LNCaP clone FGC (cell line): ENCODE measurements at regions not wholly inside any gene's neighbourhood (a gene's known extent, or its start where the extent isn't known, plus 50 kb on each side); places are given as distances from the start of the nearest gene placed in this dataset.

Source experiments
- DNase-seq: peaks from one replicate; pipeline ENCODE4 v3.0.0-alpha.2; 2011; ENCODE audit warnings: low read depth
- H3K4me3 ChIP-seq: 2 replicates; pipeline ENCODE4 v1.5.1; 2011; ENCODE audit warnings: mild to moderate bottlenecking, low read depth, low read length, control low read depth
- TF ChIP-seq, protein P1 (sequence below): IDR thresholded peaks from 2 replicates; pipeline ENCODE4 v1.5.1; 2012; ENCODE audit warnings: mild to moderate bottlenecking; ENCODE audit not compliant: control insufficient read depth, insufficient read depth; ENCODE audit errors: extremely low read depth

GRCh38 chr9:78552802-78553201 is 255.9 kb downstream of the PSAT1 start:
- no peak for DNase-seq
- TF ChIP-seq, protein P1, sequence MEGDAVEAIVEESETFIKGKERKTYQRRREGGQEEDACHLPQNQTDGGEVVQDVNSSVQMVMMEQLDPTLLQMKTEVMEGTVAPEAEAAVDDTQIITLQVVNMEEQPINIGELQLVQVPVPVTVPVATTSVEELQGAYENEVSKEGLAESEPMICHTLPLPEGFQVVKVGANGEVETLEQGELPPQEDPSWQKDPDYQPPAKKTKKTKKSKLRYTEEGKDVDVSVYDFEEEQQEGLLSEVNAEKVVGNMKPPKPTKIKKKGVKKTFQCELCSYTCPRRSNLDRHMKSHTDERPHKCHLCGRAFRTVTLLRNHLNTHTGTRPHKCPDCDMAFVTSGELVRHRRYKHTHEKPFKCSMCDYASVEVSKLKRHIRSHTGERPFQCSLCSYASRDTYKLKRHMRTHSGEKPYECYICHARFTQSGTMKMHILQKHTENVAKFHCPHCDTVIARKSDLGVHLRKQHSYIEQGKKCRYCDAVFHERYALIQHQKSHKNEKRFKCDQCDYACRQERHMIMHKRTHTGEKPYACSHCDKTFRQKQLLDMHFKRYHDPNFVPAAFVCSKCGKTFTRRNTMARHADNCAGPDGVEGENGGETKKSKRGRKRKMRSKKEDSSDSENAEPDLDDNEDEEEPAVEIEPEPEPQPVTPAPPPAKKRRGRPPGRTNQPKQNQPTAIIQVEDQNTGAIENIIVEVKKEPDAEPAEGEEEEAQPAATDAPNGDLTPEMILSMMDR = no peak
- no peak overlapping the region for H3K4me3 ChIP-seq

- TF ChIP-seq, protein P1 = no peak
- DNase-seq = no peak
- H3K4me3 ChIP-seq = no peak overlapping the region
Measured at GRCh38 chr9:78557540-78557939, 260.6 kb downstream of the PSAT1 start.

DNA sequence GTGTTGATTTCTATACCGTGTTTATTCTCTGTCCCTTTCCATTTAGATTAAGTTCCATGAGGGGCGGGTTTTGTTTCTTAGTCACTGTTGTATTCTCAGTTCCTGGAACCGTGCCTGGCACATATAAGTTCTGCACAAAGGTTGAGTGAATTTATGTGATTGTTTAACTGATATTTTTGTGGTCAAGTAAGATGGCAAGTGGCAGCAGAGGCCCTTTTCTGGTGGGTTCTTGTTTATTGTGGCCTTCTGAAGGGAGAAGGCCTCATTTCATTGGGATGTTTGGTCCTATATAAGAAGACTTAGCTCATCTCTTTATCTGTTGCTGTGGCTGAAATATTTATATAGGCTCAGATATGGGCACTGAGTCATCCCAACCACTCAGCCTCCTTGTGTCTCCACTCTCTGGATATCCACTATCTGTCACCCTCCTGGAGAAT is 262.5 kb downstream of the PSAT1 start:
- no peak for DNase-seq
- TF ChIP-seq, protein P1 = no peak
- H3K4me3 ChIP-seq = no peak overlapping the region

- TF ChIP-seq, protein P1 = no peak
- H3K4me3 ChIP-seq = no peak overlapping the region
- DNase-seq = no peak
Measured at GRCh38 chr9:78562021-78562420, 265.1 kb downstream of the PSAT1 start.

GRCh38 chr9:78563269-78563668 is 266.3 kb downstream of the PSAT1 start:
- H3K4me3 ChIP-seq = no peak overlapping the region
- TF ChIP-seq, protein P1 = no peak
- DNase-seq = no peak

DNA sequence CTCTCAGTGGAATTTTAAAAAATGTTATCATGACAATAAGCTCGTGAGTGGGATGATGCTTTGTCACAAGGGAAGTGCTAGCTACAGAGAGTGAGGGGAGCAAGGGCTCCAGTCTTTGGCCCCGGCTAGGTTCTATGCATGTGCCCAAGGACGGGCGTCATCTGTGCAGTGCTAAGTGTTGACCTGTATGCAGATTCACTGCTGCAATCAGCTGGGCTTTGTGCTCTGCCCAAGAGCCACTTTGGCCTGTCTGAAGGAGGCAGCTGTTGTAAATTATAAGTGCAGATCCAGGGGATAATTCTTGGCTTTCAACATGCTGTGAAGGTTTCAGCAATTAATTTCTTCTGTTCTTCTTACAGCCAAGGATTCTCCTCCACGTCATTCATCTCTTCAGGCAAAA is 268.6 kb downstream of the PSAT1 start:
- TF ChIP-seq, protein P1 = no peak
- H3K4me3 ChIP-seq = no peak overlapping the region
- no peak for DNase-seq

DNA sequence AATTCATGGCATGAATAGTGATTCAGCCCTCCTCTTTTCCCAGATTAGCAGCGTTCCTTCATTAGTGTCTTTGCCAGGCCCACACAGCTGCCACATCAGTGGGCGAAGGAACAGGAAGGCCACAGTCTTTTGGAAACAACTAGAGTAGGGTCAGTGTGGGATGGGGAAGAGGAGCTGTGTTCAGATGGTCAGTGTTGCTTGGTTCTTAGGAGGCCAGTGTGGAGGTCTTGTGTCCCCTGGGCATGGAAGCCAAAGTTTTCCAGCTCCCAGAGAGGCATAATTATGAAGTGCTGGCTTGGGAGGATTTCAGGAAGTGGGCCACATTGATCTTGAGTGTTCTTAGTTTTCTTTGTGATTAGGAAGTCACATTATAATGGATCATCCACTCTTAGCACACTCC is 269.6 kb downstream of the PSAT1 start:
- no peak overlapping the region for H3K4me3 ChIP-seq
- no peak for DNase-seq
- TF ChIP-seq, protein P1 = no peak
